ENCODE measurements at regions not wholly inside any gene's neighbourhood (a gene's known extent, or its start where the extent isn't known, plus 50 kb on each side); places are given as distances from the start of the nearest gene placed in this dataset.
"Not testable (repeated sequence)": the region's sequence is repeated elsewhere in the genome, so short reads cannot be mapped to it uniquely, and the experiment has no call there.

DNA sequence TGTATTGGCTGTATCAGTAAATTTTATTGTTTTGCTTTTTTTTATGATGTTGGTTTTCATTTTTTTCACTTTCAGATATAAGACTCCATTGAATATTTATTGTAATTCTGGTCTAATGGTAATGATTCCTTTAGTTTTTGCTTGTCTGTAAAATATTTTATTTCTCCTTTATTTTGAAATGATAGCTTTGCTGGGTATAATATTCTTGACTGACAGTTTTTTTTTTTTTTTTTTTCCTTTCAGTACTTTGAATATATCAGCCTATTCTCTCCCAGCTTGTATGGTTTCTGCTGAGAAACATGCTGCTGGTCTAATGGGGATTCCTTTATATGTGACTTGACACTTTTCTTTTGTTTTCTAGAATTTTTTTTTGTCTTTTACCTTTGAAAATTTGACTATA lies 195.1 kb upstream of the SLC38A2 start:
- no peak for DNase-seq
- no TSS peak for BruUV-seq (replicated peaks)
- ChIA-PET POLR2A (no interaction called here), CTCF (no interaction called here)
- peaks cover 1% of the 10 kb centered on the region for H3K4me1 Mint-ChIP-seq (ENCODE audit: low read depth, unreplicated experiment)
- no peak overlapping the region for H3K4me3 ChIP-seq (ENCODE audit: low read depth, low read length)
- H3K36me3 Mint-ChIP-seq (ENCODE audit: insufficient read depth, unreplicated experiment), result peaks cover under 1% of the 10 kb centered on the region
- peaks cover 43% of the 10 kb centered on the region for H3K9me3 ChIP-seq
- no peaks in the 10 kb centered on the region for H3K27me3 Mint-ChIP-seq (ENCODE audit: insufficient read depth, unreplicated experiment)
- no peaks in the 10 kb centered on the region for H3K36me3 ChIP-seq (ENCODE audit: control insufficient read depth, insufficient read depth, low read length)
- peaks cover 54% of the 10 kb centered on the region for H3K9me3 Mint-ChIP-seq (ENCODE audit: unreplicated experiment)
- H3K4me1 ChIP-seq, result peaks cover 3% of the 10 kb centered on the region
- no peaks in the 10 kb centered on the region for H3K27me3 ChIP-seq (replicated peaks; ENCODE audit: control insufficient read depth, insufficient read depth, low read length)
- H3K27ac Mint-ChIP-seq (ENCODE audit: unreplicated experiment), result no peak overlapping the region
- no peak overlapping the region for H3K4me3 Mint-ChIP-seq (ENCODE audit: unreplicated experiment)
- TF ChIP-seq, protein P1, sequence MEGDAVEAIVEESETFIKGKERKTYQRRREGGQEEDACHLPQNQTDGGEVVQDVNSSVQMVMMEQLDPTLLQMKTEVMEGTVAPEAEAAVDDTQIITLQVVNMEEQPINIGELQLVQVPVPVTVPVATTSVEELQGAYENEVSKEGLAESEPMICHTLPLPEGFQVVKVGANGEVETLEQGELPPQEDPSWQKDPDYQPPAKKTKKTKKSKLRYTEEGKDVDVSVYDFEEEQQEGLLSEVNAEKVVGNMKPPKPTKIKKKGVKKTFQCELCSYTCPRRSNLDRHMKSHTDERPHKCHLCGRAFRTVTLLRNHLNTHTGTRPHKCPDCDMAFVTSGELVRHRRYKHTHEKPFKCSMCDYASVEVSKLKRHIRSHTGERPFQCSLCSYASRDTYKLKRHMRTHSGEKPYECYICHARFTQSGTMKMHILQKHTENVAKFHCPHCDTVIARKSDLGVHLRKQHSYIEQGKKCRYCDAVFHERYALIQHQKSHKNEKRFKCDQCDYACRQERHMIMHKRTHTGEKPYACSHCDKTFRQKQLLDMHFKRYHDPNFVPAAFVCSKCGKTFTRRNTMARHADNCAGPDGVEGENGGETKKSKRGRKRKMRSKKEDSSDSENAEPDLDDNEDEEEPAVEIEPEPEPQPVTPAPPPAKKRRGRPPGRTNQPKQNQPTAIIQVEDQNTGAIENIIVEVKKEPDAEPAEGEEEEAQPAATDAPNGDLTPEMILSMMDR (IDR thresholded peaks at IDR 0.05; ENCODE audit: insufficient read depth in 1 of 2, low read depth in 1 of 2, low read length in 1 of 2, severe bottlenecking in 1 of 2, unreplicated experiment in 1 of 2), result no peak
- intact Hi-C loops (cut with micrococcal nuclease; ENCODE audit: unreplicated experiment), result no loop called here

DNA sequence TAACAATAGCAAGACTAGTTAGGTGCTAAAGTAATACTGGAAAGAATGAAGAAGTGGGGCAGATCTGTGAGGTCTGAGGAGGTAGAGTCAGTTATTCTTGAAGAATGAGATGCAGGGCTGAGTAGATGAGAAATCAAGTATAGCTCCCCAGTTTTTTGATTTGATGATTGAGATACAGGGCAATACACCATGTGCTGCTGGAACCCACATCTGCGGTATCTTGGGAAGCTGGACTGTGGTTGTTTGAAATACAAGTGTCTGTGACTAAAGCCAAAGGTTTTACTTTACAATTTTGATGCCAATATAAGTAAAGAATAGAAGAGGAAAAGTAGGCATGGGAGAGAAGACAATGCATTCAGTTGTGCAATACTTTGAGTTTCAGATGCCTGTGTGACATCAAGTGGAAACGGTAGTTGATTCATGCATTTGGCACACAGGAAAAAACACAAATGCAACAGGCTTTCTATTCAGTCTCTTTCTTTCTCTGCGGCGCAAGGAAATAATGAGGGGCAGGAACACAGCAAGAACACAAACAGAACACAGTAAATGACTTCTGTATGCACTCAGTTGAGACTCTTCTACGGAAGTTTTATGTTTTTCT lies 190.2 kb upstream of the SLC38A2 start:
- Mint-ChIP-seq H3K27me3 (ENCODE audit: insufficient read depth, unreplicated experiment) (no peaks in the 10 kb centered on the region), H3K9me3 (ENCODE audit: unreplicated experiment) (peaks cover 44% of the 10 kb centered on the region), H3K27ac (ENCODE audit: unreplicated experiment) (no peak overlapping the region), H3K36me3 (ENCODE audit: insufficient read depth, unreplicated experiment) (peaks cover 7% of the 10 kb centered on the region), H3K4me3 (ENCODE audit: unreplicated experiment) (no peak overlapping the region), H3K4me1 (ENCODE audit: low read depth, unreplicated experiment) (peaks cover 8% of the 10 kb centered on the region)
- intact Hi-C loops (cut with micrococcal nuclease; ENCODE audit: unreplicated experiment), result no loop called here
- no TSS peak for BruUV-seq (replicated peaks)
- Histone ChIP-seq H3K4me1 (peaks cover 9% of the 10 kb centered on the region), H3K27me3 (replicated peaks; ENCODE audit: control insufficient read depth, insufficient read depth, low read length) (no peaks in the 10 kb centered on the region), H3K4me3 (ENCODE audit: low read depth, low read length) (no peak overlapping the region), H3K9me3 (peaks cover 31% of the 10 kb centered on the region), H3K36me3 (ENCODE audit: control insufficient read depth, insufficient read depth, low read length) (no peaks in the 10 kb centered on the region)
- TF ChIP-seq, protein P1 (IDR thresholded peaks at IDR 0.05; ENCODE audit: insufficient read depth in 1 of 2, low read depth in 1 of 2, low read length in 1 of 2, severe bottlenecking in 1 of 2, unreplicated experiment in 1 of 2), result no peak
- CTCF ChIA-PET, result no interaction called here
- no peak for DNase-seq
- POLR2A ChIA-PET, result no interaction called here

DNA sequence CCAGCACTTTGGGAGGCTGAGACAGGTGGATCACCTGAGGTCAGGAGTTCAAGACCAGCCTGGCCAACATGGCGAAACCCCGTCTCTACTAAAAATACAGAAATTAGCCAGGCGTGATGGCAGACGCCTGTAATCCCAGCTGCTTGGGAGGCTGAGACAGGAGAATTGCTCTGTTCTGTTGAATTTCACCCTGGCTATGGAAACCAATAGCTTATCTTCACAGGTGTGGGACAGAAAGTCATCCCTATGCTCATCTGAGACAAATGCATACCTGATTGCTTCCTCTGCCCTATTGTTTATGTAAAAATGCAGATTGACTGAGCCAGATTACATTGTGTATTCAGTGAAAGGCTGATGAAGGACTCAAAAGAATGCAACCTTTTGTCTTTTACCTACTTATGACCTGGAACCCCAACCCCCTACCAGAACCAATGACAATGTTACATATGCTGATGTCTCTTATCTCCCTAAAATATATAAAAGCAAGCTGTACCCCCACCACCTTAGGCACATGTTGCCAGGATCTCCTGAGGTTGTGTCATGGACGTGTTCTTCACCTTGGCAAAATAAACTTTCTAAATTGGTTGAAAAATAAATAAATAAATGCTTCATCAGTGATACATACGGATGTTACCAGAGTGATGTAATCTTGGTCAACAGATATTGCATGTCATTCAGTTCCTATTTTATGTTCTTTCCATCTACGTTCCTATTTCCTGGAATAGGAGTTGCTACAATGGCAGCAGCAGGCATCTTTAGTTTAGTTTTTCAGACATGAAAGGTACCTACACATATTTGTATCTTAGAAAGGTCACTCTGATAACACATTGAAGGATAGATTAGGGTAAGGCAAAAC lies 189.4 kb upstream of the SLC38A2 start:
- peaks cover 40% of the 10 kb centered on the region for H3K9me3 Mint-ChIP-seq (ENCODE audit: unreplicated experiment)
- H3K27ac Mint-ChIP-seq (ENCODE audit: unreplicated experiment); H3K27me3 Mint-ChIP-seq (ENCODE audit: insufficient read depth, unreplicated experiment); H3K4me3 ChIP-seq (ENCODE audit: low read depth, low read length); H3K4me3 Mint-ChIP-seq (ENCODE audit: unreplicated experiment); BruUV-seq (replicated peaks); intact Hi-C loops (cut with micrococcal nuclease; ENCODE audit: unreplicated experiment); H3K27me3 ChIP-seq (replicated peaks; ENCODE audit: control insufficient read depth, insufficient read depth, low read length); H3K36me3 Mint-ChIP-seq (ENCODE audit: insufficient read depth, unreplicated experiment); H3K36me3 ChIP-seq (ENCODE audit: control insufficient read depth, insufficient read depth, low read length); H3K4me1 ChIP-seq; POLR2A ChIA-PET; H3K4me1 Mint-ChIP-seq (ENCODE audit: low read depth, unreplicated experiment); DNase-seq: not testable (repeated sequence)
- CTCF ChIA-PET, result interaction anchor here (0.7 kb wide), 1 partner anchor 1175 kb away, joined by 3 read pairs; no protein-coding TSS in a partner anchor
- peaks cover 24% of the 10 kb centered on the region for H3K9me3 ChIP-seq
